ENCODE measurements at regions not wholly inside any gene's neighbourhood (a gene's known extent, or its start where the extent isn't known, plus 50 kb on each side); places are given as distances from the start of the nearest gene placed in this dataset.

DNA sequence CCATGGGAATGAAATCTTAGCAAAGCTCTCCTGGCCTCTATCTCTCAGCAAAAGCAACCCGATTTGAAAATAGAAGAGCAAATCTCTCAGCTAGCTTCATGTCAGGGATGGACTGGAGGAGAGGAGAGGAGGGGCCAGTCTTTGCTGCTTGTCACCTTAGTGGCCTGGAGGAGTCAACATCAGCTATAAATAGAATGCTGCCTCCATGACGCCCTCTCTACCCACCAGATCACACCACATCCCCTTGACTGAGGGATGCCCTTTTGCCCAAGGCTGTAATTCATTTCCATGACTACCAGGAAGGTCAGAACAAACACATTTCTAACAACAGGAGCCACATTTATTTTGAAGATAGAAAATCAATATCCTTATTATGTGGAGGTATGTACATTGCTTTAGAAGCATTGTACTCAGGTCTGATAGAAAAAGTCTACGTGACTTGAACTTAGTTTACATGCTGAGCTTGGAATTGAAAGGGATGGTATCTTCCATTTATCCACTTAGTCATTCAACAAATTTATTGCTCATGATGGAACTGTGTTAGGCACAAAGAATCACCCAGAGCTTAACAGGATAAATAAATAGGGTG, 92.4 kb upstream of the LIFR start:
- TF ChIP-seq, protein P1, sequence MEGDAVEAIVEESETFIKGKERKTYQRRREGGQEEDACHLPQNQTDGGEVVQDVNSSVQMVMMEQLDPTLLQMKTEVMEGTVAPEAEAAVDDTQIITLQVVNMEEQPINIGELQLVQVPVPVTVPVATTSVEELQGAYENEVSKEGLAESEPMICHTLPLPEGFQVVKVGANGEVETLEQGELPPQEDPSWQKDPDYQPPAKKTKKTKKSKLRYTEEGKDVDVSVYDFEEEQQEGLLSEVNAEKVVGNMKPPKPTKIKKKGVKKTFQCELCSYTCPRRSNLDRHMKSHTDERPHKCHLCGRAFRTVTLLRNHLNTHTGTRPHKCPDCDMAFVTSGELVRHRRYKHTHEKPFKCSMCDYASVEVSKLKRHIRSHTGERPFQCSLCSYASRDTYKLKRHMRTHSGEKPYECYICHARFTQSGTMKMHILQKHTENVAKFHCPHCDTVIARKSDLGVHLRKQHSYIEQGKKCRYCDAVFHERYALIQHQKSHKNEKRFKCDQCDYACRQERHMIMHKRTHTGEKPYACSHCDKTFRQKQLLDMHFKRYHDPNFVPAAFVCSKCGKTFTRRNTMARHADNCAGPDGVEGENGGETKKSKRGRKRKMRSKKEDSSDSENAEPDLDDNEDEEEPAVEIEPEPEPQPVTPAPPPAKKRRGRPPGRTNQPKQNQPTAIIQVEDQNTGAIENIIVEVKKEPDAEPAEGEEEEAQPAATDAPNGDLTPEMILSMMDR (IDR thresholded peaks at IDR 0.05) = no peak
- no peak for TF ChIP-seq EZH2 (IDR thresholded peaks at IDR 0.05; ENCODE audit: borderline replicate concordance, insufficient read depth, low read depth, low read length, poor library complexity, severe bottlenecking)
